ENCODE measurements at regions not wholly inside any gene's neighbourhood (a gene's known extent, or its start where the extent isn't known, plus 50 kb on each side); places are given as distances from the start of the nearest gene placed in this dataset.

GRCh38 chr2:120662746-120663145, 72.9 kb upstream of the GLI2 start:
- H3K4me3 Mint-ChIP-seq = no peak overlapping the region
- Histone ChIP-seq H3K79me2 (ENCODE audit: insufficient read depth, low read length) (no peaks in the 10 kb centered on the region), H2BK12ac (ENCODE audit: insufficient read length, low read depth, low read length) (no peak overlapping the region), H3K18ac (ENCODE audit: insufficient read length, low read depth, low read length) (no peak overlapping the region), H2AK5ac (ENCODE audit: insufficient read length, low read length) (no peak overlapping the region), H4K8ac (replicated peaks; ENCODE audit: insufficient read length, low read depth, low read length) (no peak overlapping the region), H3K4ac (ENCODE audit: low read depth, low read length) (no peak overlapping the region), H3T11ph (ENCODE audit: low read length) (no peak overlapping the region), H2BK20ac (ENCODE audit: low read depth, low read length, poor library complexity, severe bottlenecking) (no peak overlapping the region), H3K14ac (ENCODE audit: insufficient read depth, low read length) (no peak overlapping the region), H3K27ac (ENCODE audit: insufficient read length, low read depth, low read length) (no peak overlapping the region), H2BK5ac (ENCODE audit: insufficient read length, low read length) (no peak overlapping the region), H2BK15ac (ENCODE audit: low read depth, low read length) (no peak overlapping the region), H3K23ac (ENCODE audit: insufficient read length, low read depth, low read length) (no peak overlapping the region), H3K9me3 (ENCODE audit: control insufficient read depth, low read depth, low read length) (peaks cover 6% of the 10 kb centered on the region), H3K79me1 (ENCODE audit: insufficient read depth, low read depth, low read length, poor library complexity, severe bottlenecking) (no peaks in the 10 kb centered on the region), H3K23me2 (ENCODE audit: insufficient read length, low read depth, low read length, poor library complexity, severe bottlenecking) (no peaks in the 10 kb centered on the region), H3K9ac (ENCODE audit: extremely low read depth, insufficient read length, low read length) (no peak overlapping the region), H2AFZ (ENCODE audit: low read length) (no peak overlapping the region), H3K4me2 (ENCODE audit: insufficient read depth, insufficient read length, low read length) (no peak overlapping the region), H3K56ac (ENCODE audit: insufficient read length, low read depth, low read length) (no peak overlapping the region), H3K27me3 (ENCODE audit: insufficient read depth, low read length) (no peaks in the 10 kb centered on the region), H4K5ac (ENCODE audit: insufficient read length, low read depth, low read length) (no peak overlapping the region), H2BK120ac (ENCODE audit: low read depth, low read length, poor library complexity, severe bottlenecking) (no peak overlapping the region), H4K20me1 (ENCODE audit: control insufficient read depth, insufficient read depth, insufficient read length) (no peaks in the 10 kb centered on the region), H3K4me1 (ENCODE audit: insufficient read depth, low read length) (no peaks in the 10 kb centered on the region), H4K91ac (ENCODE audit: insufficient read length, low read depth, low read length) (no peak overlapping the region)
- no peak overlapping the region for H3K27ac Mint-ChIP-seq
- TF ChIP-seq CTCF (conservative IDR thresholded peaks at IDR 0.05) = no peak
- peaks cover 34 to 37% of the 10 kb centered on the region in 2 experiments for H3K9me3 Mint-ChIP-seq
- peaks cover 9 to 31% (median 16%) of the 10 kb centered on the region in 3 experiments; a peak in 5 of 7 replicates for H3K36me3 Mint-ChIP-seq (ENCODE audit: insufficient read depth in 1 of 3, low read depth in 3 of 3)
- peaks cover 10 to 13% of the 10 kb centered on the region in 2 experiments for H3K4me1 Mint-ChIP-seq
- no CpG with 5 or more reads among the region's 3 CpGs for WGBS (ENCODE audit: extremely low coverage, insufficient read length, low lambda C conversion rate)
- peaks cover 86% of the 10 kb centered on the region for H3K27me3 Mint-ChIP-seq (ENCODE audit: low read depth)
- DNase-seq = no peak

Data from H9 (cell line).